AG09319 (cell line): ENCODE measurements at regions not wholly inside any gene's neighbourhood (a gene's known extent, or its start where the extent isn't known, plus 50 kb on each side); places are given as distances from the start of the nearest gene placed in this dataset.

Experiments used
- DNase-seq: peaks from one replicate; pipeline ENCODE4 v3.0.0-alpha.2; 2010; ENCODE audit warnings: low read depth; ENCODE audit errors: extremely low read depth
- TF ChIP-seq, protein P1 (sequence below): IDR thresholded peaks from 2 replicates; pipeline ENCODE4 v1.5.1; 2011; ENCODE audit warnings: low read depth, mild to moderate bottlenecking, inconsistent platforms, low read length, moderate library complexity

DNA sequence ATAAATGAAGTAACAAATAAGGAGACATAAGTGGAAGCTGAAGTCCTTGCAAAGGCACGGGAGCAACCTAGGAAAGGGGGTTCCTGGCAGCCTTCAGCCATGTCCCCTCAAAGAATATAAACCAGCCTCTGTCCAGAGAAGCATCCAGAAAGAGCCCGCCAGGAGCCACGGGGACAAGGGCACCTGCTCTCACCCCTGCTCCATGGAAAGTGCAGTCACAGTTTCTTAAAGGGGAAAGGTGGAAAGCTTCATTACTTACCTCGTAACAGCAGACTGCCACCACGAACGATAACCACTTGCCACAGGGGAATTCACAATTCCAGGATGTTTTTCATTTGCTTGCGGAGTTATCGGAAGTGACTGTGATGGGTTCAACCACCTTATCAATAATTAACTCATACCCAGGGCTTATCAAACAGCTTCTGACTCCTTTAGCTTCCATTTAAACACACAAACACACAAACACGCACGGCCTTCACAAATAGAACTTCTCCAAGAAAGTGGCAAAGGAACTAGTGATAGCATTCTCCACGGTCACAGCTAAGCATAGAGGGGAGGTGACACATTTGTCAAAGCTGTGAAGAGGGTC lies 134.2 kb upstream of the IGF1R start:
- TF ChIP-seq, protein P1, sequence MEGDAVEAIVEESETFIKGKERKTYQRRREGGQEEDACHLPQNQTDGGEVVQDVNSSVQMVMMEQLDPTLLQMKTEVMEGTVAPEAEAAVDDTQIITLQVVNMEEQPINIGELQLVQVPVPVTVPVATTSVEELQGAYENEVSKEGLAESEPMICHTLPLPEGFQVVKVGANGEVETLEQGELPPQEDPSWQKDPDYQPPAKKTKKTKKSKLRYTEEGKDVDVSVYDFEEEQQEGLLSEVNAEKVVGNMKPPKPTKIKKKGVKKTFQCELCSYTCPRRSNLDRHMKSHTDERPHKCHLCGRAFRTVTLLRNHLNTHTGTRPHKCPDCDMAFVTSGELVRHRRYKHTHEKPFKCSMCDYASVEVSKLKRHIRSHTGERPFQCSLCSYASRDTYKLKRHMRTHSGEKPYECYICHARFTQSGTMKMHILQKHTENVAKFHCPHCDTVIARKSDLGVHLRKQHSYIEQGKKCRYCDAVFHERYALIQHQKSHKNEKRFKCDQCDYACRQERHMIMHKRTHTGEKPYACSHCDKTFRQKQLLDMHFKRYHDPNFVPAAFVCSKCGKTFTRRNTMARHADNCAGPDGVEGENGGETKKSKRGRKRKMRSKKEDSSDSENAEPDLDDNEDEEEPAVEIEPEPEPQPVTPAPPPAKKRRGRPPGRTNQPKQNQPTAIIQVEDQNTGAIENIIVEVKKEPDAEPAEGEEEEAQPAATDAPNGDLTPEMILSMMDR = no peak
- DNase-seq = no peak

DNA sequence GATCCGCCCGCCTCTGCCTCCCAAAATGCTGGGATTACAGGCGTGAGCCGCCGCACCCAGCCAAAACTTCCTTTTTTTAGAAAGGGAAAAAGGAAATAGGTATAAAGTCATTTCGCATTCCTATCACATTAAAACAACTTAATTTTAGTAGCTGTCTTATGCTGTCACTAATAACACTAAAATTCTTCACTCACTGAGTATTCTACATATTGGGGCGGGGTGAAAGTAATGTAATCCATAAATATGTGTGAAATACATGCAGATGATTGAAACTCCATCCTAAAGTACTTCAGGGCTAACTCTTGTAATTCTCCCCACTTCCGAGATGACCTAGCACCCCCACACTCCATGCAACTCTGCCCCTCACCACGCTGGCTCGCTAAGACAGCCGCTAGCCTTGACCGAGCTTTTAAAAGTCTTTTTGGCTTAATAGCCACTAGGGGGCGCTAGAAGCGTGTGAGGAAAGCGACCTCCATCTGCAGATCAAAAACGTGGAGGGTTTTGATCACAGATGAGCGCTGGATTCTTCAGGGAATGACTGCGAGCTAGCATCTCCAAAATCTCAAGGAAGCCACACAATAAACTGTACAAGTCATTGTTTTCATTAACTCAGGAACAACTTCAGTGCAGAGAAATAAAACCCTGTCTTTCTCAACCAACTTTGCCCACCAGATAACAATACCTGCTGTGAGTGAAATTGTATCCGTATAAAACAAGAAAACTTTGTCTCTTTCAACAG lies 129.3 kb upstream of the IGF1R start:
- TF ChIP-seq, protein P1 = peak; percentile 72
- DNase-seq = peak; percentile 46

DNA sequence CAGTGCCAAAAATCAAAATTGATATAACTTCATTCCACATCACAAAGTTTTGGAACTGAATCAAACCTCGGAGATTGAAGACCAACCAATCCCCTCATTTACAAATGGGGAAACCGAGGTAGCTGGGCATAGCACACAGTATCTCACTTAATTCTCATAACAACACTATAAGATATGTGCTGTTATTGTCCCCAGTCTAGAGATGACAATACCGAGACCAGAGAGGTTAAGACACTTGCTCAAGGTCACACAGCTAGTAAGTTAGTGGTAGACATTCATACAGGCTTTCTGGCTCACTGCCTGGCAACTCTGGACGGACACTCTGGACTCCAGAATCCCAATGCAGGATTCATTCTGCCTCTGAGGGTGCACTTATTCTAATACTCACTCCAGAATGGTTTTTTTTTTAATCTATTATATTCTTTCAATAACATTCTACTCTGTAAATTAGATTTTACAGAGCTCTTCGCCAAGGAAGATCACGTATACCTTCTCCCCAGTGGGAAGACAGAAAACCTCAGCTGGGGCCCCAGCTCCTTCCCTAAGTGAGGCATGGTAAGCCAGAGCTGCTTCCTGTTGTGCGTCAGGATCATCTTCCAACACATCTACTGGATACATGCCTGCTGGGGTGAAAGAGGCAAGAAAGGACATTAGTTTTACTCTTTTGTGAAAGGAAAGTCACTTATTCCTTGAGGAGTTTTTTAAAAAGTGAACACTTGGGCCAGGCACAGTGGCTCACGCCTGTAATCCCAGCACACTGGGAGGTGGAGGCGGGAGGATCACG lies 128.4 kb upstream of the IGF1R start:
- TF ChIP-seq, protein P1 = no peak
- DNase-seq = no peak

DNA sequence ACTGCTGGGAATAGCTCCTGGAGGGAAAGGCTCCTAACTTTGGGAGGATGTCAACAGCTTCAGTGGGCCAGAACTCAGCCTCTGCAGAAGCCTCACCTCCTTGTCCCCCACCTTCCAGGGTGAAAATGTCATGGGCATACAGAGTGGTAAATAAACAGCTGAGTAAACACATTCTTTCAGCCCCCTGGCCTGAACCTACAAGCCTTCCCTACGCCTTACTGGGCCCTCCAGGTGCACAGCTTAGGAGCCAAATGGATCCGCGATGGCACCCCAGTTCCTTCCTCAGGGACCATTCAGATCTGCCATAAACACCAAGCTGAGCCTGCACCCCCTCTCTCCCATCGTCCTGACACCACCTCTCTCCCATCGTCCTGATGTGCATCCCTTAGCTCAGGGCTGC lies 126.2 kb upstream of the IGF1R start:
- TF ChIP-seq, protein P1 = no peak
- no peak for DNase-seq

DNA sequence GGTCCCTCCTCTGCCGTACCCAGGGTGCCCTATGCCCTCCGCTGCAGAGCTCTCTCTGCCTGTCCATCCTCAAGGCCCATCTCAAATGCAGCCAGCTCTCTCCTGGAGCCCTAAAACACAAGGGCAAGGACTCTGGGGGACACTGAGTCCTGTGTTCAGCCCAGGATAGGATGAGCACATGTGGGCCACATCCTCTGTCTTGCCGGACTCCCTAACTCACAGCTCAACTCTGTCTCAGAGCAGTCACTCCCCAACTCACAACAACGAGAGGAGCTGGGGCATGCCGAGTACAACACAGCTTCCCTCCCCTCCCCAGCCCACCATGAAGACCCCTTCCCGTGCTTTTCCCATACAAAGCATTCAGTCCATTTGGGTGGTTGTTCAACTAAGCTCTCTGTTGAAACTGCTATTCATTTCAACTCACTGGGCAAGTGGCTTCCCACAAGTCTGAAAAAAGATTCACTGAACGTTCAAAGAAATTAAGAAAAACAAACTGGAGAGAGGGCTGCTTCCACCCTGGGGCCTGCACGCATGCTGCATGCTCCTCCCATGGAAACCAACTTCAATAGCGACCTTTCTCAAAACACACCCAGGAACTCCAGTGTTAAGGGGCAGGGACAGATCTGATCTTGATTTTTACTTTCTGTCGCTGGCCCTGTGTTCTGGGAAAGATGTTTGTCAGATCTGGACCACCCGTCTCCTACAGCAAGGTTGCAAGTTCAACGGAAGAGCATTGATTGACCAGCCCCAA lies 124.3 kb upstream of the IGF1R start:
- TF ChIP-seq, protein P1 = no peak
- DNase-seq = no peak

DNA sequence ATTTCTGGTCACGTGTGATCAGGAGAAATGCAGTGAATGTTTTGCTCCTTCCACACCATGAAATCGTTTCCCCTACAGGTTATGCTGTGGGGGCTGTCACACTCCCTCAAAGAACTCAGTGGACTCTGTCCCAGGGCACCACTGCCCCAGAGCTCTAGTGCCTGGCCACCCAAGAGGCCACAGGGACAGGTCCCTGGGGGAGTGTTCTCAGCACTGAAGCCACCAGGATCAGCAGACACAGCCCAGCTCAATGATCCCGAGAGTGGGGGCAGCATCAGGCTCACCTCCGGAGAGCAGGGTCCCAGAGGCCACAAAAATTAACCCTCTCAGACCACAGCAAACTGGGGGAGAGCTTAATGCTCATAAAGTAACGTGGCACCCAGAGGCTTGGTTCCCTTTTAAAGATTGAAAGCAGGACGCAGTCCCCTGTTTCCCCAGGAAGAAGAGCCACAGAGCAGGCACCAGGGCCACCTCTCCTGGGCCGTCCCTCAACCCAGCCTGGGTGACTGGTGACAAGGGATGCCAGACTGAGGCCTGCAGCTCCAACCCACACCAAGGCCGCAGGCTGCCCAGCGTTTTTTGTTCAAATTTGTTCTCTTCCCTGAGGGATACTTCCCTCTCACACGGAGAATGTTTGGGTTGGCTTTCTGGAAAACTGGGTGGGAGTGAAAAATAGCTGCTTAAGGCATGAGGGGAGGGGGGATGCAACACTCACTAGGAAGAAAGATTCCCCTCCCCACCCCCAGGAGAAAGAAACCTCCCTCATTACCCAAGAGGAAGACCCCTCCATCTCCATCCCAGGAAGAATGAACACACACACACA lies 123.3 kb upstream of the IGF1R start:
- TF ChIP-seq, protein P1 = no peak

More for the DNA sequence above, 123.3 kb upstream of the IGF1R start:
- no peak for DNase-seq
